Osteocyte (in vitro differentiated cells): ENCODE measurements at regions not wholly inside any gene's neighbourhood (a gene's known extent, or its start where the extent isn't known, plus 50 kb on each side); places are given as distances from the start of the nearest gene placed in this dataset.

Source experiments
- DNase-seq: peaks from one replicate; pipeline ENCODE4 v3.0.0; 2021; ENCODE audit warnings: mixed read lengths; ENCODE audit not compliant: unreplicated experiment; ENCODE audit errors: extremely low spot score
- H3K27ac Mint-ChIP-seq: one replicate; pipeline ENCODE4 v1.8.0; 2021; ENCODE audit warnings: mild to moderate bottlenecking, mixed read lengths; ENCODE audit not compliant: unreplicated experiment
- H3K27me3 Mint-ChIP-seq: one replicate; pipeline ENCODE4 v1.8.0; 2021; ENCODE audit warnings: mixed read lengths; ENCODE audit not compliant: unreplicated experiment
- H3K36me3 Mint-ChIP-seq: one replicate; pipeline ENCODE4 v1.8.0; 2021; ENCODE audit warnings: mixed read lengths; ENCODE audit not compliant: unreplicated experiment
- H3K4me1 Mint-ChIP-seq: one replicate; pipeline ENCODE4 v1.8.0; 2021; ENCODE audit warnings: mixed read lengths; ENCODE audit not compliant: unreplicated experiment
- H3K4me3 Mint-ChIP-seq: one replicate; pipeline ENCODE4 v1.8.0; 2021; ENCODE audit warnings: mild to moderate bottlenecking, moderate library complexity, mixed read lengths; ENCODE audit not compliant: unreplicated experiment
- H3K9me3 Mint-ChIP-seq: one replicate; pipeline ENCODE4 v1.8.0; 2021; ENCODE audit warnings: mixed read lengths; ENCODE audit not compliant: unreplicated experiment
- CTCF ChIP-seq: fragments of 200-600 bp; sonication (generic); IDR thresholded peaks from 2 replicates; pipeline ENCODE4 v1.5.0; 2021; ENCODE audit warnings: antibody characterized with exemption, mild to moderate bottlenecking, moderate library complexity

- no peak overlapping the region for H3K4me3 Mint-ChIP-seq
- no peak for TF ChIP-seq CTCF
- no peaks in the 10 kb centered on the region for H3K4me1 Mint-ChIP-seq
- no peak overlapping the region for H3K27ac Mint-ChIP-seq
- peaks cover 4% of the 10 kb centered on the region for H3K9me3 Mint-ChIP-seq
- DNase-seq, result no peak
- no peaks in the 10 kb centered on the region for H3K36me3 Mint-ChIP-seq
- H3K27me3 Mint-ChIP-seq, result peaks cover 8% of the 10 kb centered on the region
Observed at GRCh38 chr2:59032499-59032898, 791.4 kb upstream of the FANCL start.

DNA sequence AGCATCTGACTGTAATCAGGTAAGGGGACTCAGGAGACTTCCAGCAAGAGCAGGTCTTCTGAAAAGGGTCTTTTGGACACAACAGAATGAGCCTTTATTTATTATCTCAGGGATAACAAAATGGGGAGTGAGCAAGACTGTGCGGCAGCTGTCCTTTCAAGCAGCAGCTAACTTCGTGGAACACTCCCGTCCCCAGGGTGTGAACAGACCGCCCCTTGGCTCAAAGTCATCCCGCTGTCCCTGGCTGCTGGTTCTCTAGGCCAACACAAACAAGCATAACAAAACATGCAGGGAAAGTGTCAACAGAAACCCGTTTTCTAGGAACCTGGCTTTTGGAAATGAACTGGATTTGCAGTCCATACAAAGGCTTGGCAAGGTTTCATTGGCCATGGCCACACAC lies 787.9 kb upstream of the FANCL start:
- H3K4me3 Mint-ChIP-seq, result no peak overlapping the region
- TF ChIP-seq CTCF, result no peak
- H3K9me3 Mint-ChIP-seq, result no peaks in the 10 kb centered on the region
- H3K4me1 Mint-ChIP-seq, result no peaks in the 10 kb centered on the region
- no peak overlapping the region for H3K27ac Mint-ChIP-seq
- H3K27me3 Mint-ChIP-seq, result peaks cover 11% of the 10 kb centered on the region
- DNase-seq, result no peak
- H3K36me3 Mint-ChIP-seq, result no peaks in the 10 kb centered on the region

DNA sequence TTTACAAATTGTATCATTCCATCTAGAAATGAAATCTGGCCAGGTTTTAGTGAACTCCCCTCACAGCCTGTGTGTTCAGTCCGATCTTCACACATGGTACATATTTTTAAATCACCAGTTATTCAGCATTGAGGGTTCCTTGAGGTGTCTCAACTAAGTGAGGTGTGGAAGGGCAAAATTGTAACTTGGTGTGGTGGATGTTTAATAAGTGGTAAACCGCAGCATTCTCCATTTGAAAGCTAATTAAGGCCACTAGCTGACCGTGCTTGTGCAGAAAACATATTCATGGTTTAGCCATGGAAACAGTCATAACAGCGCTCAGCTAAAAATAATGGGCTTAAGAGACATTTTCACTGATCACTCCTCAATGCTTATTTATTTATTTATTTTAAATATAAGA lies 786.2 kb upstream of the FANCL start:
- Mint-ChIP-seq H3K4me1 (no peaks in the 10 kb centered on the region), H3K36me3 (no peaks in the 10 kb centered on the region), H3K4me3 (no peak overlapping the region), H3K27me3 (peaks cover 11% of the 10 kb centered on the region), H3K9me3 (no peaks in the 10 kb centered on the region), H3K27ac (no peak overlapping the region)
- DNase-seq, result no peak
- no peak for TF ChIP-seq CTCF

DNA sequence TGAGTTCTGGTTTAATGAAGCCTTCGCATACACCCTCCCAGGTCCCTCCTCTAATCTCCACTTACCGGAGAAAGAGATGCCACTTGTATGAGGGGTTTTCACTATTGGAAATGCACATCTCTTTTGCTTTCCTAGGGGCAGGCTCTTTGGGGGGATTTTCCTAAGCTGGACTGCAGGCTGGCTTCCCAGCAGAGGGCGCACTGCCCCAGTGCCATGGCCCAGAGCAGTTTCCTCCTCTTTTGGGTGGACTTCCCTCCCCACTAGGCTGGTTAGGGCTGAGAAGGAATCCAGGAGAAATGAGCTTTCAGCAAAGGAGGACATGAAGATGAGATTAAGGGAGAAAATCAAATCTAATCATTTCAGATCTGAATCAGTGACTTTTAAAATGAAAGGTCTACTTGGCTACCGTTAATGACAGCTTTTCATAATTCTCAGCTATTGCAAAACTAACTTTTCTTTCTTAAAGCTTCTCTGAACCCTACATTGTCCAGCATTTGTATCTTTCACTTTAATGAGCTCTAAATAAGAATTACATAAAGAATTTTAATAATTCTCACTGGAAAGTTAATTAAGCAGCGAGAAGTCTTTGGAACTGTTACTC lies 784.1 kb upstream of the FANCL start:
- Mint-ChIP-seq H3K36me3 (no peaks in the 10 kb centered on the region), H3K4me3 (no peak overlapping the region), H3K4me1 (no peaks in the 10 kb centered on the region), H3K27me3 (peaks cover 11% of the 10 kb centered on the region), H3K9me3 (no peaks in the 10 kb centered on the region), H3K27ac (no peak overlapping the region)
- DNase-seq, result no peak
- peak; percentile 73 for TF ChIP-seq CTCF

- DNase-seq, result no peak
- no peak for TF ChIP-seq CTCF
- Mint-ChIP-seq H3K27ac (no peak overlapping the region), H3K36me3 (no peaks in the 10 kb centered on the region), H3K4me1 (no peaks in the 10 kb centered on the region), H3K4me3 (no peak overlapping the region), H3K27me3 (peaks cover 2% of the 10 kb centered on the region), H3K9me3 (no peaks in the 10 kb centered on the region)
Observed at GRCh38 chr2:59021786-59022185, 780.7 kb upstream of the FANCL start.
